CD4-positive, alpha-beta T cell treated with Interleukin-1 beta for 1 hour (primary cell): ENCODE measurements at regions not wholly inside any gene's neighbourhood (a gene's known extent, or its start where the extent isn't known, plus 50 kb on each side); places are given as distances from the start of the nearest gene placed in this dataset.

Experiments used
- DNase-seq, 2 donors: peaks; one replicate each; pipeline ENCODE4 v3.0.0-alpha.2; 2020 to 2022

- no peak for DNase-seq
Observed at GRCh38 chrX:150143721-150144440, 205.6 kb upstream of the EOLA2 start.

GRCh38 chrX:150146271-150146896, 208.1 kb upstream of the EOLA2 start:
- DNase-seq, result no peak

- DNase-seq, result no peak
Observed at GRCh38 chrX:150148749-150149672, 210.7 kb upstream of the EOLA2 start.

- DNase-seq, result no peak
Observed at GRCh38 chrX:150150076-150150779, 211.9 kb upstream of the EOLA2 start.

GRCh38 chrX:150150780-150151125, 212.4 kb upstream of the MAMLD1 start:
- no peak for DNase-seq

- no peak for DNase-seq
Observed at GRCh38 chrX:150152036-150152435, 211.1 kb upstream of the MAMLD1 start.

- DNase-seq, result no peak
Observed at GRCh38 chrX:150152546-150152945, 210.6 kb upstream of the MAMLD1 start.

- no peak for DNase-seq
Observed at GRCh38 chrX:150155436-150156035, 207.6 kb upstream of the MAMLD1 start.

GRCh38 chrX:150156615-150157014, 206.5 kb upstream of the MAMLD1 start:
- DNase-seq, result no peak

GRCh38 chrX:150157291-150157690, 205.8 kb upstream of the MAMLD1 start:
- no peak for DNase-seq

GRCh38 chrX:150158554-150159332, 204.4 kb upstream of the MAMLD1 start:
- DNase-seq, result no peak

GRCh38 chrX:150159537-150159936, 203.6 kb upstream of the MAMLD1 start:
- DNase-seq, result no peak

- DNase-seq, result no peak
Observed at GRCh38 chrX:150160656-150161055, 202.5 kb upstream of the MAMLD1 start.

- no peak for DNase-seq
Observed at GRCh38 chrX:150161193-150161592, 201.9 kb upstream of the MAMLD1 start.

- no peak for DNase-seq
Observed at GRCh38 chrX:150162141-150162540, 201.0 kb upstream of the MAMLD1 start.

GRCh38 chrX:150163221-150163930, 199.7 kb upstream of the MAMLD1 start:
- DNase-seq, result no peak

- DNase-seq, result no peak
Observed at GRCh38 chrX:150163956-150164726, 199.0 kb upstream of the MAMLD1 start.

GRCh38 chrX:150164971-150165600, 198.0 kb upstream of the MAMLD1 start:
- DNase-seq, result no peak

- DNase-seq, result no peak
Observed at GRCh38 chrX:150165776-150166610, 197.1 kb upstream of the MAMLD1 start.
